GM23248 (cell line): ENCODE measurements at regions not wholly inside any gene's neighbourhood (a gene's known extent, or its start where the extent isn't known, plus 50 kb on each side); places are given as distances from the start of the nearest gene placed in this dataset.

Source experiments
- EZH2 ChIP-seq: fragments of 200-600 bp; sonication (generic); IDR thresholded peaks from 2 replicates; pipeline ENCODE4 v1.6.1; 2018; ENCODE audit warnings: antibody characterized with exemption, mild to moderate bottlenecking; ENCODE audit not compliant: insufficient read depth, poor library complexity, severe bottlenecking
- EZH2phosphoT487 ChIP-seq: fragments of 200-600 bp; sonication (generic); IDR thresholded peaks from 2 replicates; pipeline ENCODE4 v1.6.1; 2018; ENCODE audit warnings: antibody characterized with exemption, moderate library complexity, mild to moderate bottlenecking, low read depth; ENCODE audit not compliant: insufficient read depth

DNA sequence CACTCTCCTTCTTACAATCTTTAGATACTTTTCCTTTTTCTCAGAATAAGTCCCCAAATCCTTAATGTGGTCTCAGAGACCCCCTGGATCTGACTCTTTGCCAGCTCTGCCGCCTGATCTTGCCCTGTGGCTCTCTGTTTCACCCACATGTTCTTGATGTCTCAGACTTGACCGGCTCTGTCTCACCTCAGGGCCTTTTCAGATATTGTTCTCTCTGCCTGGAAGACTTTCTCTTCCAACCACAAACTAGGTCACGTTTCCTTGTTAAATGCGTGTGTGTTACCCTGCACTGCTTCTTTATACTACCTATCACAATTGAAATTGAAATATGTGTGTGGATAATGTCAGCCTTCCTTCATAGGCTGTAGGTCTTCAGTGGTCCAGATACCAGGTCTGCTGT, 265.4 kb upstream of the NUDT12 start:
- TF ChIP-seq EZH2: no peak
- no peak for TF ChIP-seq EZH2phosphoT487
